ENCODE measurements at regions not wholly inside any gene's neighbourhood (a gene's known extent, or its start where the extent isn't known, plus 50 kb on each side); places are given as distances from the start of the nearest gene placed in this dataset.
"Not testable (repeated sequence)": the region's sequence is repeated elsewhere in the genome, so short reads cannot be mapped to it uniquely, and the experiment has no call there.

DNA sequence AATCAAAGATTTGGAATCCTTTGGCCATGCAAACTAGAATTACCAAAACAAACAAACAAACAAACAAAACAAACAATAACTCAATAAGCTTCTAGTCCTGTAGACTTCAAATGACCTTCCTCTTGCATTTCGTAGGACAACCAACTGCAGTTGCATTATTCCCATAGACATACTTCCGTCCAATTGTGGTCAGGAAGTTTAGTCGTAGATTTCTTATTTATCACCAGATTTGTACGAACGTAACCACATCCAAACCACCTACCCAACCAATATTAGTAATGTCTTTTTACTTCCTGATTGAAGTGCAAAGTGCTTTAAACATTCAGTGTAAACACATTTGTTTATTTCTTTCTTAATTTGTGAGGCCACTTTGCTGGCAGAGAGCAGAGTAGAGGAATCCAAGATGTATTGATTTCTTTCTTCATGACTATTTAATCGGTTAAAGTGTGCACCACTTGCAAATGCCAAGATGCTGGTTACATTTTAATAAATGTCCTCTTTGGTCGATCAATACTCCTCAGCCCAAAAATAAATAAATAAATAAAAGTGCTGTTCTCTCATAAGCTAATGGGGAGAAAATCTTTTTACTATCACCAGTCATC lies 1745.6 kb upstream of the CELF4 start:
- 77 to 86% methylated on average over 7 of the region's 7 CpGs for WGBS, 2 donors
- ATAC-seq (ENCODE audit: low FRiP score in 2 of 2) = no peak

DNA sequence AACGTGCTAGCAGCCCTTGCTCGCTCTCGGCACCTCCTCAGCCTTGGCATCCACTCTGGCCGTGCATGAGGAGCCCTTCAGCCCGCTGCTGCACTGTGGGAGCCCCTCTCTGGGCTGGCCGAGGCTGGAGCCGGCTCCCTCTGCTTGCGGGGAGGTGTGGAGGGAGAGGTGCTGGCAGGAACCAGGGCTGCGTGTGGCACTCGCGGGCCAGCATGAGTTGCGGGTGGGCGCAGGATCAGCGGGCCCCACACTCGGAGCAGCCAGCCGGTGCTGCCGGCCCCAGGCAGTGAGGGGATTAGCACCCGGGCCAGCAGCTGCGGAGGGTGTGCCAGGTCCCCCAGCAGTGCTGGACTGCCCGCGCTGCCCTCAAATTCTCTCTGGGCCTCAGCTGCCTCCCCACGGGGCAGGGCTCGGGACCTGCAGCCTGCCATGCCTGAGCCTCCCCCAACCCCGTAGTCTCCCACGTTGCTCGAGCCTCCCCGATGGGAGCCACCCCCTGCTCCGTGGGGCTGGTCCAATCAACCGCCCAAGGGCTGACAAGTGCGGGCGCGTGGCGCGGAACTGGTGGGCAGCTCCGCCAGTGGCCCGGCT lies 1743.4 kb upstream of the CELF4 start:
- DNase-seq = peak in 1 of 2 donors; percentile 73
- not testable (repeated sequence) for ATAC-seq (ENCODE audit: low FRiP score in 2 of 2); H3K27me3 ChIP-seq; H3K27ac ChIP-seq; H3K4me3 ChIP-seq; H3K4me1 ChIP-seq; H3K9me3 ChIP-seq; H3K36me3 ChIP-seq
- WGBS, 2 donors = 96 to 100% methylated on average over 9 to 32 of the region's 36 CpGs

More for the DNA sequence above, 1745.6 kb upstream of the CELF4 start:
- DNase-seq = no peak
- TF ChIP-seq POLR2A (IDR thresholded peaks at IDR 0.05) (no peak), EP300 (IDR thresholded peaks at IDR 0.05) (no peak), POLR2AphosphoS5 (IDR thresholded peaks at IDR 0.05) (no peak)
- TF ChIP-seq, protein P1, sequence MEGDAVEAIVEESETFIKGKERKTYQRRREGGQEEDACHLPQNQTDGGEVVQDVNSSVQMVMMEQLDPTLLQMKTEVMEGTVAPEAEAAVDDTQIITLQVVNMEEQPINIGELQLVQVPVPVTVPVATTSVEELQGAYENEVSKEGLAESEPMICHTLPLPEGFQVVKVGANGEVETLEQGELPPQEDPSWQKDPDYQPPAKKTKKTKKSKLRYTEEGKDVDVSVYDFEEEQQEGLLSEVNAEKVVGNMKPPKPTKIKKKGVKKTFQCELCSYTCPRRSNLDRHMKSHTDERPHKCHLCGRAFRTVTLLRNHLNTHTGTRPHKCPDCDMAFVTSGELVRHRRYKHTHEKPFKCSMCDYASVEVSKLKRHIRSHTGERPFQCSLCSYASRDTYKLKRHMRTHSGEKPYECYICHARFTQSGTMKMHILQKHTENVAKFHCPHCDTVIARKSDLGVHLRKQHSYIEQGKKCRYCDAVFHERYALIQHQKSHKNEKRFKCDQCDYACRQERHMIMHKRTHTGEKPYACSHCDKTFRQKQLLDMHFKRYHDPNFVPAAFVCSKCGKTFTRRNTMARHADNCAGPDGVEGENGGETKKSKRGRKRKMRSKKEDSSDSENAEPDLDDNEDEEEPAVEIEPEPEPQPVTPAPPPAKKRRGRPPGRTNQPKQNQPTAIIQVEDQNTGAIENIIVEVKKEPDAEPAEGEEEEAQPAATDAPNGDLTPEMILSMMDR (IDR thresholded peaks at IDR 0.05) = no peak
- H3K27ac ChIP-seq = no peak overlapping the region
- no peaks in the 10 kb centered on the region for H3K27me3 ChIP-seq
- no peak overlapping the region for H3K4me3 ChIP-seq
- H3K9me3 ChIP-seq = peaks cover 0 to 9% (median 2%) of the 10 kb centered on the region in 4 donors
- H3K4me1 ChIP-seq = no peaks in the 10 kb centered on the region
- H3K36me3 ChIP-seq = no peaks in the 10 kb centered on the region

DNA sequence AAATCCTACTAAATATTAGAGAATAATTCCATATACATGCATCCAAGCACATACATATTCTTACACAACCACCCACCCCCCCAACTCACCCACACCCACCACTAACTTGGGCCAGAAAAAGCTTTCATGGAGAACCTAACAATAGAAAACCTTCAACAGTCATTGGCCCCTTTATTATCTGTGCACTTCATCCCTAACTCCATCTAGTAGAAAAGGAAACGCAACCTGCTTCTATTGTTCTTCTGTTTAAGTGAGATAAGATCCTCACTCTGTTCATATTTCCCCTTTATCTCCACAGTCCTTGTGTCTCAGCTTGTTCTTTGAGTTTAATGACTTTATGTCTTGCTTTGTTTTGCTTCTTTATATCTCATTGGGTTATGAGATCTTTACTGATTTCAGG lies 1740.2 kb upstream of the CELF4 start:
- H3K27ac ChIP-seq = no peak overlapping the region
- H3K36me3 ChIP-seq = no peaks in the 10 kb centered on the region
- H3K9me3 ChIP-seq = peaks cover 0 to 9% (median 2%) of the 10 kb centered on the region in 4 donors
- 51 to 71% methylated on average over 1 of the region's 1 CpG for WGBS, 2 donors
- no peak overlapping the region for H3K4me3 ChIP-seq
- TF ChIP-seq POLR2A (IDR thresholded peaks at IDR 0.05) (no peak), POLR2AphosphoS5 (IDR thresholded peaks at IDR 0.05) (no peak), EP300 (IDR thresholded peaks at IDR 0.05) (no peak)
- TF ChIP-seq, protein P1 (IDR thresholded peaks at IDR 0.05) = no peak
- H3K27me3 ChIP-seq = no peaks in the 10 kb centered on the region
- ATAC-seq (ENCODE audit: low FRiP score in 2 of 2) (no peak), DNase-seq (no peak)
- no peaks in the 10 kb centered on the region for H3K4me1 ChIP-seq

DNA sequence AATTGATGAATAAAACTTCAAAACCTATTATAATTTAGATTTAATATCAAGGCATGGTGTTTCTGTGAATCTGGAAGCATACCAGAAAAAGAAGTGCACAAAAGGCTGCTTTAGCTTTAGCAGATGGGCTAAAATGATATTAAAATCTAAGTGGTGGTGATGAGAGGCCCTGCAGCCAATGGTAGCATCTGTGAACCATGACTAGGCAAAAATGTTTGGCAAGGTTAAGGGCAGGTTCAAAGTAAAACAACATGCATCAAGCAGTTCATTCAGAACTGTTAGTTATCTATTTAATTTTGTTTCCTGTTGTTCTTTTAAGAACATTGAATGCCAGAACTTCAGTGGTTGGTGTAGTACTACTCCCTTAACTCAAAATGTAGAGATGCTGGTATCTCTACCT lies 1736.9 kb upstream of the CELF4 start:
- TF ChIP-seq POLR2AphosphoS5 (IDR thresholded peaks at IDR 0.05) (no peak), POLR2A (IDR thresholded peaks at IDR 0.05) (no peak), EP300 (IDR thresholded peaks at IDR 0.05) (no peak)
- TF ChIP-seq, protein P1 (IDR thresholded peaks at IDR 0.05) = no peak
- H3K9me3 ChIP-seq = no peaks in the 10 kb centered on the region
- no peaks in the 10 kb centered on the region for H3K27me3 ChIP-seq
- no peak overlapping the region for H3K27ac ChIP-seq
- no peak for DNase-seq
- H3K4me3 ChIP-seq = no peak overlapping the region
- no peaks in the 10 kb centered on the region for H3K36me3 ChIP-seq
- no peak for ATAC-seq (ENCODE audit: low FRiP score in 2 of 2)
- H3K4me1 ChIP-seq = no peaks in the 10 kb centered on the region

DNA sequence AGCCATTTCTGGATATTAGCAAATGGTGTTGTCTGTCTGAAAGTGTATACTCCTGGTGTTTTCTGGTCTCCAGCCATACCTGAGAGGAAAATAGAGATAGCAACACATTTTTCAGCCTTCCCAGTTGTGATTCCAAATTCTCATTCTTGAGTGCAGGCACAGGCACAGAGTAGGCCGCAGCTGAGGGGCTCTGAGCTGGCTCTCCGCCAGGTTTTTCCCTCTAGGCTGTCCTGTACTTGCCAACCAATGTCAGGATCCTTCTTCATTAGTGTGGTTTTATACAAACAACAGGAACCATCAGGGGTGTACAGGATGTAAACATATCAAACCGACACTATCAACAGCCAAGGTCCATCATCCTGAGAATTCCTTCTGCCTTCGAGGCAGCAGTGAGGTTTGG lies 1733.6 kb upstream of the CELF4 start:
- ATAC-seq (ENCODE audit: low FRiP score in 2 of 2) (no peak), DNase-seq (no peak)
- Histone ChIP-seq H3K27ac (no peak overlapping the region), H3K4me3 (no peak overlapping the region), H3K27me3 (no peaks in the 10 kb centered on the region), H3K9me3 (no peaks in the 10 kb centered on the region), H3K36me3 (no peaks in the 10 kb centered on the region), H3K4me1 (no peaks in the 10 kb centered on the region)
- 45 to 61% methylated on average over 4 of the region's 4 CpGs for WGBS, 2 donors
- TF ChIP-seq POLR2A (IDR thresholded peaks at IDR 0.05) (no peak), EP300 (IDR thresholded peaks at IDR 0.05) (no peak), POLR2AphosphoS5 (IDR thresholded peaks at IDR 0.05) (no peak)
- TF ChIP-seq, protein P1 (IDR thresholded peaks at IDR 0.05) = no peak
